Bronchial epithelial cell (primary cell): ENCODE measurements at regions not wholly inside any gene's neighbourhood (a gene's known extent, or its start where the extent isn't known, plus 50 kb on each side); places are given as distances from the start of the nearest gene placed in this dataset.
A peak's percentile ranks its signal among the peaks of the same experiment; 100 is the strongest.
"Not testable (repeated sequence)": the region's sequence is repeated elsewhere in the genome, so short reads cannot be mapped to it uniquely, and the experiment has no call there.

Source experiments
- DNase-seq: peaks from one replicate; pipeline ENCODE4 v3.0.0-alpha.2; 2010; ENCODE audit warnings: low read depth
- FAIRE-seq: peaks from 2 replicates; lab custom pipeline; 2011; peaks lifted over from hg19 to GRCh38; lab: Jason Lieb, UNC
- H3K27me3 ChIP-seq: 2 replicates; pipeline ENCODE4 v1.5.1; 2011; ENCODE audit warnings: low read length; ENCODE audit not compliant: control insufficient read depth, insufficient read depth
- H3K36me3 ChIP-seq: 2 replicates; pipeline ENCODE4 v1.5.1; 2011; ENCODE audit warnings: low read length; ENCODE audit not compliant: control insufficient read depth, insufficient read depth
- H3K4me3 ChIP-seq: 2 replicates; pipeline ENCODE4 v1.5.1; 2011; ENCODE audit warnings: mild to moderate bottlenecking, low read depth, low read length, control low read depth
- TF ChIP-seq, protein P1 (sequence below): IDR thresholded peaks from 2 replicates; pipeline ENCODE4 v1.5.1; 2011; ENCODE audit warnings: mild to moderate bottlenecking, moderate library complexity, low read length, control low read depth, inconsistent platforms; ENCODE audit not compliant: insufficient read depth, severe bottlenecking

DNA sequence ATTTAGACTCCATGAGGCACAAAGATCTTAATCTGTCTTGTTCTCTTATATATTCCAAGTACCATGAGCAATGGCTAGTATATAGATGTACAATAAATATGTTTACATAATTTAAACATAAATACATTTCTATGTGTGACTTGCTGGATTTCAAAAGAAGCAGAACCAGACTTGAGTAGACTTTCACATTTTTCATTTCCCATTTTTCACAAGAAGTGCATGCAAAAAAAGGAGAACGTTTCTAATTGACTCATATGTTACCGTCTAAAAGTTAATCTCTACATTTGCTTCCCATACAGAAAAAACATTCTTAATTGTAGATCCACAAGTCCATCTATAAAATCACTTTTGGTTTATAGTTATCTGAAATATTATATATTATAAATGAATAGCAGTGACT is 256.5 kb upstream of the USP15 start:
- H3K27me3 ChIP-seq: no peaks in the 10 kb centered on the region
- H3K36me3 ChIP-seq: no peaks in the 10 kb centered on the region
- DNase-seq (no peak), FAIRE-seq (no peak)
- H3K4me3 ChIP-seq: no peak overlapping the region
- TF ChIP-seq, protein P1, sequence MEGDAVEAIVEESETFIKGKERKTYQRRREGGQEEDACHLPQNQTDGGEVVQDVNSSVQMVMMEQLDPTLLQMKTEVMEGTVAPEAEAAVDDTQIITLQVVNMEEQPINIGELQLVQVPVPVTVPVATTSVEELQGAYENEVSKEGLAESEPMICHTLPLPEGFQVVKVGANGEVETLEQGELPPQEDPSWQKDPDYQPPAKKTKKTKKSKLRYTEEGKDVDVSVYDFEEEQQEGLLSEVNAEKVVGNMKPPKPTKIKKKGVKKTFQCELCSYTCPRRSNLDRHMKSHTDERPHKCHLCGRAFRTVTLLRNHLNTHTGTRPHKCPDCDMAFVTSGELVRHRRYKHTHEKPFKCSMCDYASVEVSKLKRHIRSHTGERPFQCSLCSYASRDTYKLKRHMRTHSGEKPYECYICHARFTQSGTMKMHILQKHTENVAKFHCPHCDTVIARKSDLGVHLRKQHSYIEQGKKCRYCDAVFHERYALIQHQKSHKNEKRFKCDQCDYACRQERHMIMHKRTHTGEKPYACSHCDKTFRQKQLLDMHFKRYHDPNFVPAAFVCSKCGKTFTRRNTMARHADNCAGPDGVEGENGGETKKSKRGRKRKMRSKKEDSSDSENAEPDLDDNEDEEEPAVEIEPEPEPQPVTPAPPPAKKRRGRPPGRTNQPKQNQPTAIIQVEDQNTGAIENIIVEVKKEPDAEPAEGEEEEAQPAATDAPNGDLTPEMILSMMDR: no peak

DNA sequence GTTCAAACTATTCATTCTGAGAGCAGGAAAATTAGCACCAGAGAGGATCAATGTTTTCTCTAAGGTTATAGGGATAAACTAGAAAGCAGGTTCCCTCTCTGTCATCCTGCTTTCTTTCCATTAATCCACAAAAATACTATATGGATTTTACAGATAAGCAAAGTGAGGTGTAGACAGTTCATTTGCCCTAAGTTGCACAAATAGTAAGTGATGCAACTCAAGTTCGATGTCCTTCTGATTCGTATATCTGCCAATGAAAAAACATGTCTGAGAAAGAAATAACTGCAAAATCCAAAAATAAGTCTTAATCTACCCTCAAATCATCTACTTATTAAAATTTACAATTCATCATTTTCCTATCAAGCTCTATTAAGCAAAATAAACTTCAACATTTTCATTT is 254.6 kb upstream of the USP15 start:
- TF ChIP-seq, protein P1: no peak
- no peaks in the 10 kb centered on the region for H3K36me3 ChIP-seq
- DNase-seq (no peak), FAIRE-seq (no peak)
- no peak overlapping the region for H3K4me3 ChIP-seq
- no peaks in the 10 kb centered on the region for H3K27me3 ChIP-seq

DNA sequence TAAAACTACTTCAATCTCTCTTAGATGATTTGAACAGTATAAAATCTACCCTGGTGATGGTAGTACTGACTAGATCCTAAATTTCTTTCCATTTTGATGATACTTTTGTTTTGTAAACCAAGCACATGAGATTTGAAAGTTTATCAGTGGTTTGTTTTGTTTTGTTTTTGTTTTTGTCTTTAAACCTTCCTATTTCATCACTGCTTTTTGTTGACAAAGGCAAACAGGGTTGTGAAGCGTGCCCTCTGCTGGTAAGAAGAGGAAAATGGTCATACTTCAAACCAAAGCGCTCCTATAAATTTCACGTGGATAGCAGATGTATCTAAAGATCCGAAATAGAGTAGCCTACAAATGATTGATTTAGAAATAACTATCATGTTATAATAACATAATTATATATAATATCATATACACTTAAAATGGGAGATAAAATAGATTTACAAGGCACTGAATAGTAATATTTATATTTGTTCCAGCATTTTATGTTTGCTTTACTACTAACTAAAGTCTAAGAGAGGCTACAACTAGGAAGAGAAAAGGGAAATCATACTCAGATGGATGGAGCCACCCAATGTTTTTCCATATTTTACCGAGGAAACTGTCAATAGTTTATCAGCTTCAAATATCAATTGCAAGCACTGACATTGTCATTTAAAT is 254.0 kb upstream of the USP15 start:
- FAIRE-seq (no peak), DNase-seq (peak; percentile 48)
- H3K36me3 ChIP-seq: no peaks in the 10 kb centered on the region
- no peaks in the 10 kb centered on the region for H3K27me3 ChIP-seq
- TF ChIP-seq, protein P1: peak; percentile 60
- no peak overlapping the region for H3K4me3 ChIP-seq

DNA sequence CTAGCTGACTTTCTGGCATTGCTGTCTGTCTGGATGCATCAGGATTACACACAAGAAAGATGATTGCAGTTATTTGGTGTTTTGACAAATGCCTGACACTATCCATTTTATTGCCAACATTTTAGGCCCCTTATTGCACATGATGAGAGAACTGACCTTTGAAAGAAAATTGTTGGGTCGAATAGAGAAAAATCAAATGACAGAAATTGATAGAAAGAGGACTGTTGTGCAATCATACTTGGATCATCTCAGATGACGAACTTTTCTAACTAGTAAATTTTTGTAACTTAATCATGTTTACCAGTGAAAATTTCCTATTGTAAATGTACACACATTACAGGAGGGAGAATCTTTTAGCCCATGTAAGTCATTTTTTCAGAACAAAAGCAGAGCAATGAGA is 251.5 kb upstream of the USP15 start:
- no peaks in the 10 kb centered on the region for H3K27me3 ChIP-seq
- H3K36me3 ChIP-seq: no peaks in the 10 kb centered on the region
- H3K4me3 ChIP-seq: no peak overlapping the region
- DNase-seq (no peak), FAIRE-seq (no peak)
- TF ChIP-seq, protein P1: no peak

DNA sequence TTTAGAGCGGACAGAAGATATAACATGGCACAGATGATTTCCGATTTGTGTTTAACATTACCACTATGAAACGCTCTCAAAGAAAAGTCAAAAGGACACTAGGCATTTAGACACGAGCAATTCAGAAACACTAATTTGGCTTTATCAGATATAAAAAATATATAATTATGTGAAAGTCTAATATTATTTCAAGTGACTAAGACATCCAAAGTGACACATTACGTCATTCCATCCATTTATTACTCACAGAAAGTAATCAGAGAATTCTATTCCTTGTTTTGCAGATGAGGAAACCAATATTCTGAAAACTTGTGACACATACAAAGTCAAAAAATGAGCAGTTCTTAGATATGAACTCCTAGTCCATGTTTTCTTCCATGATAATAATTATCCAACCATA is 250.8 kb upstream of the USP15 start:
- TF ChIP-seq, protein P1: no peak
- FAIRE-seq (no peak), DNase-seq (no peak)
- H3K4me3 ChIP-seq: no peak overlapping the region
- no peaks in the 10 kb centered on the region for H3K36me3 ChIP-seq
- no peaks in the 10 kb centered on the region for H3K27me3 ChIP-seq

DNA sequence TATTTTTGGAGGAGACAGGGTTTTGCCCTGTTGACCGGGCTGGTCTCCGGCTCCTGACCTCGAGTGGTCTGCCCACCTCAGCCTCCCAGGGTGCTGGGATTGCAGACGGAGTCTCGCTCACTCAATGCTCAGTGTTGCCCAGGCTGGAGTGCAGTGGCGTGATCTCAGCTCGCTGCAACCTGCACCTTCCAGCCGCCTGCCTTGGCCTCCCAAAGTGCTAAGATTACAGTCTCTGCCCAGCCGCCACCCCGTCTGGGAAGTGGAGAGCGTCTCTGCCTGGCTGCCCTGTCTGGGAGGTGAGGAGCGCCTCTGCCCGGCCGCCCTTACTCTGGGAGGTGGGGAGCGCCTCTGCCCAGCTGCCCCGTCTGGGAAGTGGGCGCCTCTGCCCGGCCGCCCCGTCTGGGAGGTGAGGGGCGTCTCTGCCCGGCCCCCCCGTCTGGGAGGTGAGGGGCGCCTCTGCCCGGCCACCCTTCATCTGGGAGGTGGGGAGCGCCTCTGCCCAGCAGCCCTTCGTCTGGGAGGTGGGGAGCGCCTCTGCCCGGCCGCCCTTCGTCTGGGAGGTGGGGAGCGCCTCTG is 249.8 kb upstream of the USP15 start:
- not testable (repeated sequence) for H3K27me3 ChIP-seq, DNase-seq, FAIRE-seq, H3K36me3 ChIP-seq, H3K4me3 ChIP-seq

DNA sequence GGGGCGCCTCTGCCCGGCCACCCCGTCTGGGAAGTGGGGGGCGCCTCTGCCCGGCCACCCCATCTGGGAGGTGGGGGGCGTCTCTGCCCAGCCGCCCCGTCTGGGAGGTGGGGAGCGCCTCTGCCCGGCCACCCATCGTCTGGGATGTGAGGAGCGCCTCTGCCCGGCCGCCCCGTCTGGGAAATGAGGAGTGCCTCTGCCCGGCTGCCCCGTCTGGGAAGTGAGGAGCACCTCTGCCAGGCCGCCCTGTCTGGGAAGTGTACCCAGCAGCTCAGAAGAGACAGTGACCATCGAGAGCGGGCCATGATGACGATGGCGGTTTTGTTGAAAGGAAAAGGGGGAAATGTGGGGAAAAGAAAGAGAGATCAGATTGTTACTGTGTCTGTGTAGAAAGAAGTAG is 249.2 kb upstream of the USP15 start:
- H3K36me3 ChIP-seq, H3K27me3 ChIP-seq, DNase-seq, FAIRE-seq, H3K4me3 ChIP-seq: not testable (repeated sequence)
